ENCODE measurements at regions not wholly inside any gene's neighbourhood (a gene's known extent, or its start where the extent isn't known, plus 50 kb on each side); places are given as distances from the start of the nearest gene placed in this dataset.

DNA sequence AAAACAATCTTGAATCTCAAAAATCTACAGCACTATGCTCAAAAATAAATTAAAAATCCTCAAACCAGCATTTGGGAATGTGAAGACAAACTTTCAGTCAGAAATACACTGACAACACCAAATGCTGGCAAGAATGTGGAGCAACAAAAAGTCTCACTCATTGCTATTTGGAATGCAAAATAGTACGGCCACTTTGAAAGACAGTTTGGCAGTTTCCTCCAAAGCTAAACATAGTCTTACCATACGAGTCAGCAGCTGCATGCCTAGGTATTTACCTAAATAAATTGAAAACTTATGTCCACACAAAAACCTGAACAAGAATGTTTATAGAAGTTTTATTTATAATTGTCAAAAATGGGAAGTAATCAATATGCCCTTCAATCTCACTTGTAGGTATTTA lies 904.2 kb upstream of the LRRC4C start:
- BruUV-seq (replicated peaks): no TSS peak
- Mint-ChIP-seq H3K9me3 (ENCODE audit: low read depth, unreplicated experiment) (peaks cover 15% of the 10 kb centered on the region), H3K27ac (ENCODE audit: unreplicated experiment) (no peak overlapping the region), H3K4me1 (ENCODE audit: low read depth, unreplicated experiment) (no peaks in the 10 kb centered on the region), H3K36me3 (ENCODE audit: insufficient read depth, unreplicated experiment) (no peaks in the 10 kb centered on the region), H3K4me3 (ENCODE audit: low read depth, unreplicated experiment) (no peak overlapping the region), H3K27me3 (ENCODE audit: unreplicated experiment) (no peaks in the 10 kb centered on the region)
- CTCF ChIA-PET: no interaction called here
- intact Hi-C loops (cut with micrococcal nuclease; ENCODE audit: unreplicated experiment): no loop called here
- TF ChIP-seq CTCF (IDR thresholded peaks at IDR 0.05; ENCODE audit: unreplicated experiment): no peak
- DNase-seq: no peak

GRCh38 chr11:42390116-42390515 lies 921.7 kb upstream of the API5 start:
- H3K27ac Mint-ChIP-seq (ENCODE audit: unreplicated experiment): no peak overlapping the region
- H3K36me3 Mint-ChIP-seq (ENCODE audit: insufficient read depth, unreplicated experiment): no peaks in the 10 kb centered on the region
- CTCF ChIA-PET: no interaction called here
- DNase-seq: no peak
- no peak for TF ChIP-seq CTCF (IDR thresholded peaks at IDR 0.05; ENCODE audit: unreplicated experiment)
- intact Hi-C loops (cut with micrococcal nuclease; ENCODE audit: unreplicated experiment): no loop called here
- no TSS peak for BruUV-seq (replicated peaks)
- H3K4me3 Mint-ChIP-seq (ENCODE audit: low read depth, unreplicated experiment): no peak overlapping the region
- H3K27me3 Mint-ChIP-seq (ENCODE audit: unreplicated experiment): no peaks in the 10 kb centered on the region
- no peaks in the 10 kb centered on the region for H3K4me1 Mint-ChIP-seq (ENCODE audit: low read depth, unreplicated experiment)
- peaks cover 17% of the 10 kb centered on the region for H3K9me3 Mint-ChIP-seq (ENCODE audit: low read depth, unreplicated experiment)

DNA sequence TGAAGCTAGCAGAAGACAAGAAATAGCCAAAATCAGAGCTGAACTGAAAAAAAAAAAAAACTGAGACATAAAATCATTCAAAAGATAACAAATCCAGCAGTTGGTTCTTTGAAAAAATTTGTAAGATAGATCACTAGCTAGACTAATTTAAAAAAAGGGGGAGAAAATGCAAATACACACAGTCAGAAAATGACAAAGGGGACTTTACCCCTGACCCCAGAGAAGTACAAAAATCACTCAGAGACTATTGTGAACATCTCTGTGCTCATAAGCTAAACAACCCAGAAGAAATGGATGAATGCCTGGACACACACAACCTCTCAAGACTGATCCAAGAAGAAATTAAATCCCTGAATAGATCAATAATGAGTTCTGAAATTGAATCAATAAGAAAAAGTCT lies 914.3 kb upstream of the API5 start:
- CTCF ChIA-PET: no interaction called here
- no peaks in the 10 kb centered on the region for H3K4me1 Mint-ChIP-seq (ENCODE audit: low read depth, unreplicated experiment)
- peaks cover 16% of the 10 kb centered on the region for H3K9me3 Mint-ChIP-seq (ENCODE audit: low read depth, unreplicated experiment)

GRCh38 chr11:42407341-42407740 lies 904.5 kb upstream of the API5 start:
- intact Hi-C loops (cut with micrococcal nuclease; ENCODE audit: unreplicated experiment): no loop called here
- CTCF ChIA-PET: interaction anchor here (0.7 kb wide), 1 partner anchor 1108 kb away, joined by 8 read pairs; no protein-coding TSS in a partner anchor
- no peaks in the 10 kb centered on the region for H3K36me3 Mint-ChIP-seq (ENCODE audit: insufficient read depth, unreplicated experiment)
- peaks cover 12% of the 10 kb centered on the region for H3K9me3 Mint-ChIP-seq (ENCODE audit: low read depth, unreplicated experiment)
- H3K27me3 Mint-ChIP-seq (ENCODE audit: unreplicated experiment): no peaks in the 10 kb centered on the region
- no TSS peak for BruUV-seq (replicated peaks)
- TF ChIP-seq CTCF (IDR thresholded peaks at IDR 0.05; ENCODE audit: unreplicated experiment): no peak
- DNase-seq: no peak
- no peaks in the 10 kb centered on the region for H3K4me1 Mint-ChIP-seq (ENCODE audit: low read depth, unreplicated experiment)
- no peak overlapping the region for H3K27ac Mint-ChIP-seq (ENCODE audit: unreplicated experiment)
- H3K4me3 Mint-ChIP-seq (ENCODE audit: low read depth, unreplicated experiment): no peak overlapping the region

More for the DNA sequence above, 914.3 kb upstream of the API5 start:
- Mint-ChIP-seq H3K4me3 (ENCODE audit: low read depth, unreplicated experiment) (no peak overlapping the region), H3K27me3 (ENCODE audit: unreplicated experiment) (no peaks in the 10 kb centered on the region), H3K27ac (ENCODE audit: unreplicated experiment) (no peak overlapping the region), H3K36me3 (ENCODE audit: insufficient read depth, unreplicated experiment) (no peaks in the 10 kb centered on the region)
- DNase-seq: no peak
- intact Hi-C loops (cut with micrococcal nuclease; ENCODE audit: unreplicated experiment): no loop called here
- TF ChIP-seq CTCF (IDR thresholded peaks at IDR 0.05; ENCODE audit: unreplicated experiment): no peak
- no TSS peak for BruUV-seq (replicated peaks)
